GM20000 (cell line): ENCODE measurements at regions not wholly inside any gene's neighbourhood (a gene's known extent, or its start where the extent isn't known, plus 50 kb on each side); places are given as distances from the start of the nearest gene placed in this dataset.
A peak's percentile ranks its signal among the peaks of the same experiment; 100 is the strongest.
"Not testable (repeated sequence)": the region's sequence is repeated elsewhere in the genome, so short reads cannot be mapped to it uniquely, and the experiment has no call there.

Experiments used
- DNase-seq: peaks from one replicate; pipeline ENCODE4 v3.0.0; 2012; ENCODE audit warnings: low spot score
- TF ChIP-seq, protein P1 (sequence below): IDR thresholded peaks from 2 replicates; pipeline ENCODE4 v1.5.1; 2012; ENCODE audit warnings: mild to moderate bottlenecking, control low read depth; ENCODE audit errors: extremely low read depth, missing control alignments

- TF ChIP-seq, protein P1, sequence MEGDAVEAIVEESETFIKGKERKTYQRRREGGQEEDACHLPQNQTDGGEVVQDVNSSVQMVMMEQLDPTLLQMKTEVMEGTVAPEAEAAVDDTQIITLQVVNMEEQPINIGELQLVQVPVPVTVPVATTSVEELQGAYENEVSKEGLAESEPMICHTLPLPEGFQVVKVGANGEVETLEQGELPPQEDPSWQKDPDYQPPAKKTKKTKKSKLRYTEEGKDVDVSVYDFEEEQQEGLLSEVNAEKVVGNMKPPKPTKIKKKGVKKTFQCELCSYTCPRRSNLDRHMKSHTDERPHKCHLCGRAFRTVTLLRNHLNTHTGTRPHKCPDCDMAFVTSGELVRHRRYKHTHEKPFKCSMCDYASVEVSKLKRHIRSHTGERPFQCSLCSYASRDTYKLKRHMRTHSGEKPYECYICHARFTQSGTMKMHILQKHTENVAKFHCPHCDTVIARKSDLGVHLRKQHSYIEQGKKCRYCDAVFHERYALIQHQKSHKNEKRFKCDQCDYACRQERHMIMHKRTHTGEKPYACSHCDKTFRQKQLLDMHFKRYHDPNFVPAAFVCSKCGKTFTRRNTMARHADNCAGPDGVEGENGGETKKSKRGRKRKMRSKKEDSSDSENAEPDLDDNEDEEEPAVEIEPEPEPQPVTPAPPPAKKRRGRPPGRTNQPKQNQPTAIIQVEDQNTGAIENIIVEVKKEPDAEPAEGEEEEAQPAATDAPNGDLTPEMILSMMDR, result peak; percentile 23
- DNase-seq, result peak; percentile 41
Measured at GRCh38 chr5:148740966-148741742, 85.3 kb upstream of the ADRB2 start.

DNA sequence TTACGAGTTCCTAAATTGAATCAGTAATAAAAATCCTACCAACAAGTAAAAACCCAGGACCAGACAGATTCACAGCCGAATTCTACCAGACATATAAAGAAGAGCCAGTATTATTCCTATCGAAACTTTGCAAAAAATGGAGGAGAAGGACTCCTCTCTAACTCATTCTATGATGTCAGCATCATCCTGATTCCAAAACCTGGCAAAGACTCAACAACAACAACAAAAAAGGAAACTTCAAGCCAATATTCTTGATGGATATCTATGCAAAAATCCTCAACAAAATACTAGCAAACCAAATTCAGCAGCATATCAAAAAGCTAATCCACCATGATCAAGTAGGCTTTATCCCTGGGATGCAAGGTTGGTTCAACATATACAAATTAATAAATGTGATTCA is 84.6 kb upstream of the ADRB2 start:
- not testable (repeated sequence) for DNase-seq

DNA sequence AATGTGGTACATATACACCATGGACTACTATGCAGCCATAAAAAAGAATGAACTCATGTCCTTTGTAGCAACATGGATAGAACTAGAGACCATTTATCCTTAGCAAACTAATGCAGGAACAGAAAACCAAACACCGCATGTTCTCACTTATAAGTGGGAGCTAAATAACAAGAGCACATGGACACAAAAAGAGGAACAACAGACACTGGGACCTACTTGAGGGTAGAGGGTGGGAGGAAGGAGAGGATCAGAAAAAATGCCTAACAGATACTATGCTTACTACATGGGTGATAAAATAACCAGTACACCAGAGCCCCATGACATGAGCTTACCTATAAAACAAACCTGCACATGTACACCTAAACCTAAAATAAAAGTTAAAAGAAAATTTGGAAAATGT is 82.0 kb upstream of the ADRB2 start:
- DNase-seq, result not testable (repeated sequence)

DNA sequence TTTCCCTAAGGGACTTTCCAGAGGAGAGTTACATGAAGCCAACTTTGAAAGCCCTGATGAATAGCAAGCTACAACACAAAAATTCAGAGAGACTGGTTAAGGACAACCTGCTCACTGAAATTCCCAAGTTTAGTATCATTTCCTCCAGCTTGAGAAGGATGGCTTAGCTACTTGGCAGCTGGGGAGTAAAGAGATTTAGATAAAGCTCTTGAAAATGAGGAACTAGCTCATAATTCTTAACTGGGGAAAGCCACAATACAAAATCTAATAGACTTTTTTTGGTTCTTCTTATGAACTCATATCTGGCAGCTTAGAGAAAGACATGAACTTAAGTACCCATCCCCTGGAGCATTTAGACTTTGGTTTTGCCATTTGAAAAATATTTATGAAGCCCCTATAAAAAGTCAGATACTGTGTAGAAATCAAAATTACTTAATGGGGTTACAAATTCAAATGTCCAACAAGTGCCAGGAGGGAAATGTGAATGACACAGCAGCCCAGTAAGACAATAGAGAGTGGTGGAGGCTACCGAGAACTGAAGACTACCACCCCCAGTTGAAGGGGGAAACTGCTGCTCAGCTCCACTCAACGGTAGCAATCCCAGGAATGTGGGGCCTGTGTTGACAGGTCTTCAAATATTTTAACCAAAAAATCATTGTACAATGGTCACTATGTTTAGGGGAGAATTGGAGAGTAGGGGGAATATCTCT is 79.4 kb upstream of the ADRB2 start:
- no peak for DNase-seq
- TF ChIP-seq, protein P1, result no peak

DNA sequence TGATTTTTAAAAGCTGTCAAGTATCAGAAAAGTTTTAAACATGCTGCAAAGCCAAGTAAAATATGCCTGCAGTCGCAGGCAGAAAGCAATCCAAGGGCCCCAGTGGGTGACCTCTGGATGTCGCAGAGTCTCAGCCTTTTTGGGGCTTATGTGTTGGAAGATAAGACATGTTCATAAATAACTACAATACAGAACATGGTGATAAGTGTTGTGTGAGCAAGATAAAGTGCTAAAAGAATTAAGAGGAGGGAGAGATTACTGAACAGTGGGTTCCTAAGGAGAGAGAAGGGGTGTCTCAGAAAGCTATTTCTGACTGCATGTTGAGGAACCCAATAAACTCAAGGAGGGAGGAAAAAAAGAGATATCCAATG is 78.9 kb upstream of the ADRB2 start:
- DNase-seq, result no peak

DNA sequence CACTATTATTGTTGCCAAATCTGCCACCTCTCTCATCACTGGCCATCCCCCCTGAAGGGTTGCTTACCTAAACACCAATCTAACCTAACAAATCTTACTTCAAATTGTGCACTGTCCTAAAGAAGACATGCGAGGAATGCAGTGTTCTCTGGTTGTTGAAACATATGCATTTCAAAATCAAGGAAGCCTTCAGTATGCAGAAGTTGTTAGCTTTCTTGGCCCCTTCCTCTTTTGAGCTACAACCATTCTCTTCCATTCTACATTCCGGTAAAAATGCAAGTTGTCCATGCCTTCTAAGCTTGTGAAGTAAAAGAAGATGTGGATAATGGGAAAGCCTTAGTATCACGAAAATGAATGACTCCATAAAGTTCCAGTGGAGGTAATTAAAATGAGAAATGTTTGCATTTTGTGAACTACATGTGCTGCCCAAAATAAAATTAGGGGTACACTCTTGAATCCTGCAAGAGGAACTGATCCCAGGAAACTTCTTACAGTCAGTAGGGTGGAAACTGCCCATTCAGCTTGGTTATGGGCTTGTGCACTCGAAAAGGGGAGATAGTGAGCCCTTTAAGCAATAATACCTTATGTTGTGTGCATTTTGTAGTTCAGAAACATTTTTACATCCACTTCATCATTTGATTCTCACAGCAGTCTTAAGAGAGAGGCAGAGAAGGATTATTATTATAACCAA is 77.6 kb upstream of the ADRB2 start:
- no peak for DNase-seq
- TF ChIP-seq, protein P1, result no peak

More for the DNA sequence above, 78.9 kb upstream of the ADRB2 start:
- TF ChIP-seq, protein P1, result no peak

GRCh38 chr5:148750614-148751013 is 75.8 kb upstream of the ADRB2 start:
- TF ChIP-seq, protein P1, result no peak
- DNase-seq, result no peak

- TF ChIP-seq, protein P1, result no peak
- no peak for DNase-seq
Measured at GRCh38 chr5:148751025-148751424, 75.4 kb upstream of the ADRB2 start.

- not testable (repeated sequence) for DNase-seq
Measured at GRCh38 chr5:148752375-148752774, 74.0 kb upstream of the ADRB2 start.
